Body of pancreas (tissue), 4 donors: ENCODE measurements at regions not wholly inside any gene's neighbourhood (a gene's known extent, or its start where the extent isn't known, plus 50 kb on each side); places are given as distances from the start of the nearest gene placed in this dataset.

Experiments used
- POLR2A ChIP-seq, 3 donors: fragments of 450-650 bp; IDR thresholded peaks; one replicate each; pipeline ENCODE4 v1.6.1; 2016; ENCODE audit warnings: antibody characterized with exemption in 3 of 3, mild to moderate bottlenecking in 2 of 3
- TF ChIP-seq, protein P1 (sequence below), 7 experiments: fragments of 450-650 bp in 4 of 7; fragments of 200-600 bp in 3 of 7; sonication (generic) in 3 of 7; IDR thresholded peaks; one replicate each; pipeline ENCODE4 v1.5.1; 2016 to 2019; ENCODE audit warnings: antibody characterized with exemption in 7 of 7

DNA sequence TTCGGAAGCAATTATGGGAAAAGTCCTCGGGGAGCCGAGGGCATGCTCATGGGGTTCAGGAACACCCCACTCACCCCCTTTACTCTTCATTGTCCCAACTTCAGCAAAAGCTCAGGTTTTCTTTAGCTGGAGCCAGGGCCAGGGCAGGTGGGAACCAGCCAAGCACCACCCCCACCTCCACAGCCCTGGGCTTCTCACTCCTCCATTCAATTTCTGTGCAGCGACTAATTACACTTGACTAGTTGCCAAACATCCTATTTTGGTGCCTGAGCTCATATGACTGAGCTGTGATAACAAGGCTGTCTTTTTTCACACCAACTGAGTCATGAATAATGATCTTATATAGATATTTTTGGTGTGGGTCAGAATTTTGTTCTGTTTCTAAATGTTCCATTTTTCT is 257.2 kb upstream of the AJAP1 start:
- TF ChIP-seq, protein P1, sequence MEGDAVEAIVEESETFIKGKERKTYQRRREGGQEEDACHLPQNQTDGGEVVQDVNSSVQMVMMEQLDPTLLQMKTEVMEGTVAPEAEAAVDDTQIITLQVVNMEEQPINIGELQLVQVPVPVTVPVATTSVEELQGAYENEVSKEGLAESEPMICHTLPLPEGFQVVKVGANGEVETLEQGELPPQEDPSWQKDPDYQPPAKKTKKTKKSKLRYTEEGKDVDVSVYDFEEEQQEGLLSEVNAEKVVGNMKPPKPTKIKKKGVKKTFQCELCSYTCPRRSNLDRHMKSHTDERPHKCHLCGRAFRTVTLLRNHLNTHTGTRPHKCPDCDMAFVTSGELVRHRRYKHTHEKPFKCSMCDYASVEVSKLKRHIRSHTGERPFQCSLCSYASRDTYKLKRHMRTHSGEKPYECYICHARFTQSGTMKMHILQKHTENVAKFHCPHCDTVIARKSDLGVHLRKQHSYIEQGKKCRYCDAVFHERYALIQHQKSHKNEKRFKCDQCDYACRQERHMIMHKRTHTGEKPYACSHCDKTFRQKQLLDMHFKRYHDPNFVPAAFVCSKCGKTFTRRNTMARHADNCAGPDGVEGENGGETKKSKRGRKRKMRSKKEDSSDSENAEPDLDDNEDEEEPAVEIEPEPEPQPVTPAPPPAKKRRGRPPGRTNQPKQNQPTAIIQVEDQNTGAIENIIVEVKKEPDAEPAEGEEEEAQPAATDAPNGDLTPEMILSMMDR (IDR thresholded peaks at IDR 0.05): no peak
- no peak for TF ChIP-seq POLR2A (IDR thresholded peaks at IDR 0.05)
